CD8-positive, alpha-beta memory T cell (primary cell): ENCODE measurements at regions not wholly inside any gene's neighbourhood (a gene's known extent, or its start where the extent isn't known, plus 50 kb on each side); places are given as distances from the start of the nearest gene placed in this dataset.

Source experiments
- CTCF ChIA-PET: fragments of 350-600 bp; sonication (Branson Sonifier 250); formaldehyde crosslinking; loops from one replicate; lab custom pipeline; 2021; ENCODE audit warnings: antibody characterized with exemption; lab: Charles Lee
- POLR2A ChIA-PET: fragments of 350-600 bp; sonication (Branson Sonifier 250); formaldehyde crosslinking; loops from one replicate; lab custom pipeline; 2021; ENCODE audit warnings: antibody characterized with exemption; lab: Charles Lee
- DNase-seq, 5 donors: peaks; one replicate each; pipeline versions ENCODE4 v3.0.0 to v3.0.0-alpha.2; 2020 to 2022; ENCODE audit warnings: mixed read lengths in 1 of 5
- H3K27ac ChIP-seq: one replicate; pipeline ENCODE4 v1.7.0; 2013; ENCODE audit warnings: low read depth, mild to moderate bottlenecking, low read length, moderate library complexity
- H3K27me3 ChIP-seq: 2 replicates; pipeline ENCODE4 v1.7.0; 2013; ENCODE audit warnings: low read length, mild to moderate bottlenecking; ENCODE audit not compliant: insufficient read depth, poor library complexity, severe bottlenecking
- H3K36me3 ChIP-seq: 2 replicates; pipeline ENCODE4 v1.7.0; 2013; ENCODE audit warnings: mild to moderate bottlenecking, low read length, moderate library complexity; ENCODE audit not compliant: insufficient read depth
- H3K4me1 ChIP-seq: 2 replicates; pipeline ENCODE4 v1.7.0; 2013; ENCODE audit warnings: mild to moderate bottlenecking, low read length, moderate library complexity; ENCODE audit not compliant: insufficient read depth
- H3K4me3 ChIP-seq: 2 replicates; pipeline ENCODE4 v1.7.0; 2013; ENCODE audit warnings: mild to moderate bottlenecking, low read length
- H3K9me3 ChIP-seq: 2 replicates; pipeline ENCODE4 v1.7.0; 2013; ENCODE audit warnings: mild to moderate bottlenecking, low read length
- H3K27ac Mint-ChIP-seq, 8 donors: one replicate each; pipeline ENCODE4 v1.8.0; 2020 to 2021; ENCODE audit warnings: mixed read lengths in 8 of 8, mild to moderate bottlenecking in 6 of 8, inconsistent platforms in 3 of 8, moderate library complexity in 3 of 8
- H3K27me3 Mint-ChIP-seq, 2 donors: one replicate each; pipeline ENCODE4 v1.8.0; 2020 to 2021; ENCODE audit warnings: mixed read lengths in 2 of 2, mild to moderate bottlenecking in 1 of 2, moderate library complexity in 1 of 2
- H3K36me3 Mint-ChIP-seq, 3 donors: one replicate each; pipeline ENCODE4 v1.8.0; 2020 to 2021; ENCODE audit warnings: mixed read lengths in 3 of 3, inconsistent platforms in 1 of 3, mild to moderate bottlenecking in 1 of 3
- H3K4me1 Mint-ChIP-seq, 3 donors: one replicate each; pipeline ENCODE4 v1.8.0; 2020 to 2021; ENCODE audit warnings: mixed read lengths in 3 of 3, inconsistent platforms in 1 of 3, mild to moderate bottlenecking in 1 of 3
- H3K4me3 Mint-ChIP-seq, 7 donors: one replicate each; pipeline ENCODE4 v1.8.0; 2020 to 2021; ENCODE audit warnings: mixed read lengths in 7 of 7, mild to moderate bottlenecking in 6 of 7, moderate library complexity in 4 of 7, inconsistent platforms in 2 of 7
- H3K9me3 Mint-ChIP-seq, 5 donors: one replicate each; pipeline ENCODE4 v1.8.0; 2020 to 2022; ENCODE audit warnings: mixed read lengths in 5 of 5, mild to moderate bottlenecking in 3 of 5, moderate library complexity in 2 of 5, inconsistent platforms in 1 of 5

- no peak overlapping the region for H3K27ac Mint-ChIP-seq
- POLR2A ChIA-PET = no interaction called here
- H3K27me3 ChIP-seq = no peaks in the 10 kb centered on the region
Measured at GRCh38 chr17:11028349-11028748, 190.5 kb upstream of the PIRT start.

GRCh38 chr17:11026903-11027302 lies 189.0 kb upstream of the PIRT start:
- CTCF ChIA-PET = no interaction called here
- H3K4me3 ChIP-seq = no peak overlapping the region
- H3K27me3 Mint-ChIP-seq = no peaks in the 10 kb centered on the region

More at GRCh38 chr17:11028349-11028748, 190.5 kb upstream of the PIRT start:
- Histone ChIP-seq H3K4me1 (no peaks in the 10 kb centered on the region), H3K27ac (no peak overlapping the region), H3K4me3 (no peak overlapping the region), H3K36me3 (no peaks in the 10 kb centered on the region), H3K9me3 (no peaks in the 10 kb centered on the region)
- Mint-ChIP-seq H3K9me3 (peaks cover 0 to 12% (median 5%) of the 10 kb centered on the region in 5 donors), H3K36me3 (no peaks in the 10 kb centered on the region), H3K4me1 (no peaks in the 10 kb centered on the region), H3K4me3 (no peak overlapping the region), H3K27me3 (no peaks in the 10 kb centered on the region)
- CTCF ChIA-PET = no interaction called here
- DNase-seq = no peak

GRCh38 chr17:11023639-11024479 lies 186.0 kb upstream of the PIRT start:
- Histone ChIP-seq H3K36me3 (no peaks in the 10 kb centered on the region), H3K4me1 (no peaks in the 10 kb centered on the region), H3K4me3 (no peak overlapping the region), H3K9me3 (no peaks in the 10 kb centered on the region), H3K27me3 (no peaks in the 10 kb centered on the region), H3K27ac (no peak overlapping the region)
- peaks cover 0 to 5% of the 10 kb centered on the region in 2 donors for H3K27me3 Mint-ChIP-seq
- CTCF ChIA-PET = no interaction called here
- no peak overlapping the region for H3K27ac Mint-ChIP-seq
- peaks cover 0 to 13% (median 2%) of the 10 kb centered on the region in 5 donors for H3K9me3 Mint-ChIP-seq
- POLR2A ChIA-PET = no interaction called here
- DNase-seq = no peak
- H3K4me3 Mint-ChIP-seq = no peak overlapping the region
- no peaks in the 10 kb centered on the region for H3K4me1 Mint-ChIP-seq
- no peaks in the 10 kb centered on the region for H3K36me3 Mint-ChIP-seq

More at GRCh38 chr17:11026903-11027302, 189.0 kb upstream of the PIRT start:
- POLR2A ChIA-PET = no interaction called here
- Mint-ChIP-seq H3K4me3 (no peak overlapping the region), H3K27ac (no peak overlapping the region), H3K36me3 (no peaks in the 10 kb centered on the region), H3K9me3 (peaks cover 0 to 10% (median 2%) of the 10 kb centered on the region in 5 donors), H3K4me1 (no peaks in the 10 kb centered on the region)
- H3K27me3 ChIP-seq = no peaks in the 10 kb centered on the region
- no peaks in the 10 kb centered on the region for H3K36me3 ChIP-seq
- no peak for DNase-seq
- H3K27ac ChIP-seq = no peak overlapping the region
- no peaks in the 10 kb centered on the region for H3K4me1 ChIP-seq
- no peaks in the 10 kb centered on the region for H3K9me3 ChIP-seq

- H3K27ac Mint-ChIP-seq = no peak overlapping the region
- Histone ChIP-seq H3K27ac (no peak overlapping the region), H3K36me3 (no peaks in the 10 kb centered on the region), H3K9me3 (no peaks in the 10 kb centered on the region), H3K4me1 (no peaks in the 10 kb centered on the region), H3K4me3 (no peak overlapping the region), H3K27me3 (no peaks in the 10 kb centered on the region)
- ChIA-PET CTCF (no interaction called here), POLR2A (no interaction called here)
- no peak overlapping the region for H3K4me3 Mint-ChIP-seq
- no peaks in the 10 kb centered on the region for H3K36me3 Mint-ChIP-seq
- peaks cover 0 to 9% (median 4%) of the 10 kb centered on the region in 5 donors for H3K9me3 Mint-ChIP-seq
- no peak for DNase-seq
- no peaks in the 10 kb centered on the region for H3K4me1 Mint-ChIP-seq
- peaks cover 0 to 4% of the 10 kb centered on the region in 2 donors for H3K27me3 Mint-ChIP-seq
Measured at GRCh38 chr17:11006530-11006929, 168.6 kb upstream of the PIRT start.

GRCh38 chr17:11005940-11006339 lies 168.1 kb upstream of the PIRT start:
- H3K27ac Mint-ChIP-seq = no peak overlapping the region
- POLR2A ChIA-PET = no interaction called here
- H3K4me1 Mint-ChIP-seq = no peaks in the 10 kb centered on the region

GRCh38 chr17:11002417-11002816 lies 164.5 kb upstream of the PIRT start:
- H3K4me1 ChIP-seq = no peaks in the 10 kb centered on the region
- peaks cover 2 to 5% (median 4%) of the 10 kb centered on the region in 5 donors for H3K9me3 Mint-ChIP-seq
- no peaks in the 10 kb centered on the region for H3K9me3 ChIP-seq
- CTCF ChIA-PET = no interaction called here
- H3K4me3 Mint-ChIP-seq = no peak overlapping the region
- POLR2A ChIA-PET = no interaction called here
- H3K36me3 Mint-ChIP-seq = no peaks in the 10 kb centered on the region
- H3K4me1 Mint-ChIP-seq = no peaks in the 10 kb centered on the region
- H3K27ac ChIP-seq = no peak overlapping the region
- no peaks in the 10 kb centered on the region for H3K36me3 ChIP-seq
- H3K4me3 ChIP-seq = no peak overlapping the region
- H3K27me3 Mint-ChIP-seq = peaks cover 0 to 1% of the 10 kb centered on the region in 2 donors
- no peak for DNase-seq
- H3K27ac Mint-ChIP-seq = no peak overlapping the region
- H3K27me3 ChIP-seq = no peaks in the 10 kb centered on the region

More at GRCh38 chr17:11005940-11006339, 168.1 kb upstream of the PIRT start:
- H3K27ac ChIP-seq = no peak overlapping the region
- Mint-ChIP-seq H3K27me3 (peaks cover 0 to 2% of the 10 kb centered on the region in 2 donors), H3K9me3 (peaks cover under 1 to 8% (median 4%) of the 10 kb centered on the region in 5 donors), H3K4me3 (no peak overlapping the region), H3K36me3 (no peaks in the 10 kb centered on the region)
- H3K27me3 ChIP-seq = no peaks in the 10 kb centered on the region
- no peak for DNase-seq
- no peaks in the 10 kb centered on the region for H3K4me1 ChIP-seq
- no peaks in the 10 kb centered on the region for H3K36me3 ChIP-seq
- CTCF ChIA-PET = no interaction called here
- no peaks in the 10 kb centered on the region for H3K9me3 ChIP-seq
- H3K4me3 ChIP-seq = no peak overlapping the region

GRCh38 chr17:11001651-11002050 lies 163.8 kb upstream of the PIRT start:
- CTCF ChIA-PET = no interaction called here
- Histone ChIP-seq H3K27ac (no peak overlapping the region), H3K4me1 (no peaks in the 10 kb centered on the region), H3K9me3 (no peaks in the 10 kb centered on the region), H3K36me3 (no peaks in the 10 kb centered on the region), H3K27me3 (no peaks in the 10 kb centered on the region), H3K4me3 (no peak overlapping the region)
- H3K27me3 Mint-ChIP-seq = peaks cover 0 to 1% of the 10 kb centered on the region in 2 donors
- no peak for DNase-seq
- no peaks in the 10 kb centered on the region for H3K4me1 Mint-ChIP-seq
- H3K27ac Mint-ChIP-seq = no peak overlapping the region
- POLR2A ChIA-PET = no interaction called here
- peaks cover 0 to 5% (median 2%) of the 10 kb centered on the region in 5 donors for H3K9me3 Mint-ChIP-seq
- H3K4me3 Mint-ChIP-seq = no peak overlapping the region
- H3K36me3 Mint-ChIP-seq = no peaks in the 10 kb centered on the region

- Histone ChIP-seq H3K9me3 (no peaks in the 10 kb centered on the region), H3K36me3 (no peaks in the 10 kb centered on the region), H3K27ac (no peak overlapping the region), H3K4me1 (no peaks in the 10 kb centered on the region), H3K4me3 (no peak overlapping the region), H3K27me3 (no peaks in the 10 kb centered on the region)
- H3K27me3 Mint-ChIP-seq = peaks cover 0 to 4% of the 10 kb centered on the region in 2 donors
- no peaks in the 10 kb centered on the region for H3K4me1 Mint-ChIP-seq
- ChIA-PET CTCF (no interaction called here), POLR2A (no interaction called here)
- no peak for DNase-seq
- no peak overlapping the region for H3K27ac Mint-ChIP-seq
- H3K36me3 Mint-ChIP-seq = no peaks in the 10 kb centered on the region
- H3K9me3 Mint-ChIP-seq = peaks cover 0 to 7% (median 5%) of the 10 kb centered on the region in 5 donors
- H3K4me3 Mint-ChIP-seq = no peak overlapping the region
Measured at GRCh38 chr17:10999484-10999883, 161.6 kb upstream of the PIRT start.
